GM23338 (cell line): ENCODE measurements at regions not wholly inside any gene's neighbourhood (a gene's known extent, or its start where the extent isn't known, plus 50 kb on each side); places are given as distances from the start of the nearest gene placed in this dataset.

Experiments
- ATAC-seq: fragments of 200-7000 bp; cut with Tn5 transposase; 3 replicates; pipeline ENCODE4 v1.9.1; 2020
- DNase-seq: peaks from one replicate; pipeline ENCODE4 v3.0.0-alpha.2; 2015; ENCODE audit warnings: low spot score
- H2AFZ ChIP-seq: fragments of 200-600 bp; sonication (generic); 2 replicates; pipeline ENCODE4 v1.8.0; 2016; ENCODE audit warnings: antibody characterized with exemption, mild to moderate bottlenecking, moderate library complexity
- H3F3A ChIP-seq: fragments of 200-600 bp; sonication (generic); replicated peaks from 2 replicates; pipeline ENCODE4 v1.8.0; 2017; ENCODE audit warnings: antibody characterized with exemption, mixed run types, low read depth
- H3K27ac ChIP-seq: fragments of 200-600 bp; sonication (generic); 2 replicates; pipeline ENCODE4 v1.6.1; 2016; ENCODE audit warnings: low read depth
- H3K27me3 ChIP-seq: fragments of 200-600 bp; sonication (generic); 2 replicates; pipeline ENCODE4 v1.8.0; 2016; ENCODE audit warnings: mild to moderate bottlenecking, mixed run types, moderate library complexity; ENCODE audit not compliant: insufficient read depth
- H3K36me3 ChIP-seq: fragments of 200-600 bp; sonication (generic); 2 replicates; pipeline ENCODE4 v1.8.0; 2016; ENCODE audit warnings: mild to moderate bottlenecking; ENCODE audit not compliant: insufficient read depth
- H3K4me1 ChIP-seq: fragments of 200-600 bp; sonication (generic); 2 replicates; pipeline ENCODE4 v1.8.0; 2016; ENCODE audit warnings: mild to moderate bottlenecking, moderate library complexity; ENCODE audit not compliant: insufficient read depth
- H3K4me2 ChIP-seq: fragments of 200-600 bp; sonication (generic); 2 replicates; pipeline ENCODE4 v1.7.1; 2017; ENCODE audit warnings: mixed run types
- H3K4me3 ChIP-seq: fragments of 200-600 bp; sonication (generic); 2 replicates; pipeline ENCODE4 v1.6.1; 2016; ENCODE audit warnings: mixed run types
- H3K79me2 ChIP-seq: fragments of 200-600 bp; sonication (generic); replicated peaks from 2 replicates; pipeline ENCODE4 v1.8.0; 2017; ENCODE audit warnings: mild to moderate bottlenecking; ENCODE audit not compliant: insufficient read depth
- H3K9me2 ChIP-seq: fragments of 200-600 bp; sonication (generic); 2 replicates; pipeline ENCODE4 v1.8.0; 2017; ENCODE audit not compliant: insufficient read depth
- H4K20me1 ChIP-seq: fragments of 200-600 bp; sonication (generic); replicated peaks from 2 replicates; pipeline ENCODE4 v1.8.0; 2017; ENCODE audit warnings: mild to moderate bottlenecking; ENCODE audit not compliant: insufficient read depth
- H3K27ac Mint-ChIP-seq: 2 replicates; pipeline ENCODE4 v1.8.0; 2020; ENCODE audit warnings: inconsistent platforms, mild to moderate bottlenecking, moderate library complexity, mixed read lengths
- H3K27me3 Mint-ChIP-seq: 3 replicates; pipeline ENCODE4 v1.8.0; 2022; ENCODE audit warnings: low read depth, mild to moderate bottlenecking, moderate library complexity, mixed read lengths, inconsistent platforms; ENCODE audit not compliant: insufficient read depth, poor library complexity
- H3K36me3 Mint-ChIP-seq: 3 replicates; pipeline ENCODE4 v1.8.0; 2021; ENCODE audit warnings: low read depth, mild to moderate bottlenecking, inconsistent platforms, moderate library complexity, mixed read lengths
- H3K4me1 Mint-ChIP-seq: 3 replicates; pipeline ENCODE4 v1.8.0; 2020; ENCODE audit warnings: mild to moderate bottlenecking, inconsistent platforms, mixed read lengths
- H3K4me3 Mint-ChIP-seq: 3 replicates; pipeline ENCODE4 v1.8.0; 2021; ENCODE audit warnings: moderate library complexity, mild to moderate bottlenecking, inconsistent platforms, mixed read lengths
- H3K9me3 Mint-ChIP-seq: 3 replicates; pipeline ENCODE4 v1.8.0; 2020; ENCODE audit warnings: moderate library complexity, mild to moderate bottlenecking, inconsistent platforms, mixed read lengths
- CREB1 ChIP-seq: fragments of 250-450 bp; sonication (Bioruptor Pico); IDR thresholded peaks from 2 replicates; pipeline ENCODE4 v1.5.0; 2020; ENCODE audit warnings: low read depth, mild to moderate bottlenecking, moderate library complexity
- EZH2 ChIP-seq: fragments of 200-600 bp; sonication (generic); IDR thresholded peaks from one replicate; pipeline ENCODE4 v1.8.0; 2017; ENCODE audit warnings: antibody characterized with exemption, mild to moderate bottlenecking, low read depth; ENCODE audit not compliant: unreplicated experiment
- JUNB ChIP-seq: IDR thresholded peaks from one replicate; pipeline ENCODE4 v1.6.1; 2016; ENCODE audit warnings: antibody characterized with exemption; ENCODE audit not compliant: unreplicated experiment
- POLR2AphosphoS5 ChIP-seq: IDR thresholded peaks from 2 replicates; pipeline ENCODE4 v1.6.1; 2016; ENCODE audit warnings: antibody characterized with exemption, low read depth
- STAT1 ChIP-seq: IDR thresholded peaks from one replicate; pipeline ENCODE4 v1.6.1; 2016; ENCODE audit warnings: antibody characterized with exemption; ENCODE audit not compliant: unreplicated experiment
- ZNF114 ChIP-seq: fragments of 250-450 bp; sonication (Bioruptor Pico); IDR thresholded peaks from 2 replicates; pipeline ENCODE4 v1.5.0; 2020; ENCODE audit warnings: mild to moderate bottlenecking, moderate library complexity
- TF ChIP-seq, protein P1 (sequence below): IDR thresholded peaks from 2 replicates; pipeline ENCODE4 v1.6.1; 2016; ENCODE audit warnings: antibody characterized with exemption
- TF ChIP-seq, protein P2 (sequence below), 2 experiments: fragments of 200-600 bp in 1 of 2; sonication (generic) in 1 of 2; conservative IDR thresholded peaks; 2 replicates each; pipeline versions ENCODE4 v1.5.1 to v1.6.1; 2016 to 2017; ENCODE audit warnings: antibody characterized with exemption in 2 of 2, low read depth in 2 of 2, mild to moderate bottlenecking in 2 of 2, moderate library complexity in 1 of 2
- TF ChIP-seq, protein P3 (sequence below): fragments of 250-450 bp; sonication (Bioruptor Pico); IDR thresholded peaks from 2 replicates; pipeline ENCODE4 v1.5.0; 2020; ENCODE audit warnings: mild to moderate bottlenecking, moderate library complexity

DNA sequence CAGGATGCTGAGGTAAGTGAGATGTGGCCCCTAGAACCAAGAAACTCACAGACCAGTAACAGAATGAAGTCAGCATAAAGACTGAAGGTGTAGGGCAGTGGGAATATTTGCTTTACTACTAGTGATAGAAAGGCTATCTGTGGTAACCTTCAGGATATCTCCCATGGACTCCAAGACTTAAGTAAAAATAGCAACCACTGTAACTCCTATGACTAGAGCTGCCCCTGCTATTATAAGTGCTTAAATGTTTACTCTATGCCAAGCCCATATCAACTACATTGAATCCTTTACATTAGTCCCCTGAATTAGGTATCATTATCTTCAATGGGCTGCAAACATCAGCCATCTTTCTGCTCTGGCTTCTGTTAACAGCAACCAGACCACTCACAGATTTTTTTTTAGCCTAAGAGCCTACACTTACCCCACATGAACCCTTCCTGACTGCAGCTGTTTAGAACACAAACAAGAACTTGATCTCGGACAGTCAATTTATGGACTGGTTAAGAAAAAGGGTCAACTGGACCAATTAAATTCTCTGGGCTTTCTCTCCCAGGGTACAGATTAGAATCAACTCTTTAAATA is 335.1 kb upstream of the API5 start:
- DNase-seq = no peak
- no peak overlapping the region for H3K27ac Mint-ChIP-seq

DNA sequence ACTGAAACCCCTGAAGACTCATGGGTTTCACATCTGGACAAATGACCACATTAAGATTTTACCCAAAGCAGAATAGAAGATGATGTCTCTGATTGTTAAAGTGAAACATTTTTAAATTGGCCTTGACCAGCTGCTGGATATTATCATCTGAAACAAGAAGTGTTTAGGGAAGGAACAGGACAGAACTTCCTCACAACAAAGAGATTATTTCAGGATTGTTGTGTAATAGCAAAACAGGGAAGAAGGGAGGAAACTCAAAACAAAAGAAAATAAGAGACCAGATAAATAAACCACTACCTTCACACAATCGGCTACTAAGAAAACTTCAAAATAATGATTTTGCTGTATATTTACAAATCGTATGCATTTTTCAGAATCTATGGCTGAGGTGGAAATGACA is 319.2 kb upstream of the API5 start:
- ATAC-seq = no peak
- Histone ChIP-seq H2AFZ (no peak overlapping the region), H3K9me2 (no peaks in the 10 kb centered on the region; the same call in 1 of the 2 replicates), H3K27ac (no peak overlapping the region), H3K4me2 (no peak overlapping the region), H3F3A (no peaks in the 10 kb centered on the region), H3K4me3 (no peak overlapping the region), H3K27me3 (no peaks in the 10 kb centered on the region), H4K20me1 (no peaks in the 10 kb centered on the region), H3K4me1 (no peaks in the 10 kb centered on the region), H3K79me2 (no peaks in the 10 kb centered on the region), H3K36me3 (no peaks in the 10 kb centered on the region)
- Mint-ChIP-seq H3K36me3 (peaks cover 12% of the 10 kb centered on the region; the same call in 2 of the 3 replicates), H3K27me3 (peaks cover 2% of the 10 kb centered on the region), H3K27ac (no peak overlapping the region), H3K9me3 (peaks cover 71% of the 10 kb centered on the region), H3K4me3 (no peak overlapping the region), H3K4me1 (no peaks in the 10 kb centered on the region)
- no peak for DNase-seq
- TF ChIP-seq POLR2AphosphoS5 = no peak
- no peak for TF ChIP-seq STAT1
- TF ChIP-seq, protein P1, sequence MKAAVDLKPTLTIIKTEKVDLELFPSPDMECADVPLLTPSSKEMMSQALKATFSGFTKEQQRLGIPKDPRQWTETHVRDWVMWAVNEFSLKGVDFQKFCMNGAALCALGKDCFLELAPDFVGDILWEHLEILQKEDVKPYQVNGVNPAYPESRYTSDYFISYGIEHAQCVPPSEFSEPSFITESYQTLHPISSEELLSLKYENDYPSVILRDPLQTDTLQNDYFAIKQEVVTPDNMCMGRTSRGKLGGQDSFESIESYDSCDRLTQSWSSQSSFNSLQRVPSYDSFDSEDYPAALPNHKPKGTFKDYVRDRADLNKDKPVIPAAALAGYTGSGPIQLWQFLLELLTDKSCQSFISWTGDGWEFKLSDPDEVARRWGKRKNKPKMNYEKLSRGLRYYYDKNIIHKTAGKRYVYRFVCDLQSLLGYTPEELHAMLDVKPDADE = no peak
- TF ChIP-seq, protein P2, sequence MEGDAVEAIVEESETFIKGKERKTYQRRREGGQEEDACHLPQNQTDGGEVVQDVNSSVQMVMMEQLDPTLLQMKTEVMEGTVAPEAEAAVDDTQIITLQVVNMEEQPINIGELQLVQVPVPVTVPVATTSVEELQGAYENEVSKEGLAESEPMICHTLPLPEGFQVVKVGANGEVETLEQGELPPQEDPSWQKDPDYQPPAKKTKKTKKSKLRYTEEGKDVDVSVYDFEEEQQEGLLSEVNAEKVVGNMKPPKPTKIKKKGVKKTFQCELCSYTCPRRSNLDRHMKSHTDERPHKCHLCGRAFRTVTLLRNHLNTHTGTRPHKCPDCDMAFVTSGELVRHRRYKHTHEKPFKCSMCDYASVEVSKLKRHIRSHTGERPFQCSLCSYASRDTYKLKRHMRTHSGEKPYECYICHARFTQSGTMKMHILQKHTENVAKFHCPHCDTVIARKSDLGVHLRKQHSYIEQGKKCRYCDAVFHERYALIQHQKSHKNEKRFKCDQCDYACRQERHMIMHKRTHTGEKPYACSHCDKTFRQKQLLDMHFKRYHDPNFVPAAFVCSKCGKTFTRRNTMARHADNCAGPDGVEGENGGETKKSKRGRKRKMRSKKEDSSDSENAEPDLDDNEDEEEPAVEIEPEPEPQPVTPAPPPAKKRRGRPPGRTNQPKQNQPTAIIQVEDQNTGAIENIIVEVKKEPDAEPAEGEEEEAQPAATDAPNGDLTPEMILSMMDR (conservative IDR thresholded peaks at IDR 0.05; ENCODE audit: low read depth in 2 of 2) = no peak
- TF ChIP-seq, protein P3, sequence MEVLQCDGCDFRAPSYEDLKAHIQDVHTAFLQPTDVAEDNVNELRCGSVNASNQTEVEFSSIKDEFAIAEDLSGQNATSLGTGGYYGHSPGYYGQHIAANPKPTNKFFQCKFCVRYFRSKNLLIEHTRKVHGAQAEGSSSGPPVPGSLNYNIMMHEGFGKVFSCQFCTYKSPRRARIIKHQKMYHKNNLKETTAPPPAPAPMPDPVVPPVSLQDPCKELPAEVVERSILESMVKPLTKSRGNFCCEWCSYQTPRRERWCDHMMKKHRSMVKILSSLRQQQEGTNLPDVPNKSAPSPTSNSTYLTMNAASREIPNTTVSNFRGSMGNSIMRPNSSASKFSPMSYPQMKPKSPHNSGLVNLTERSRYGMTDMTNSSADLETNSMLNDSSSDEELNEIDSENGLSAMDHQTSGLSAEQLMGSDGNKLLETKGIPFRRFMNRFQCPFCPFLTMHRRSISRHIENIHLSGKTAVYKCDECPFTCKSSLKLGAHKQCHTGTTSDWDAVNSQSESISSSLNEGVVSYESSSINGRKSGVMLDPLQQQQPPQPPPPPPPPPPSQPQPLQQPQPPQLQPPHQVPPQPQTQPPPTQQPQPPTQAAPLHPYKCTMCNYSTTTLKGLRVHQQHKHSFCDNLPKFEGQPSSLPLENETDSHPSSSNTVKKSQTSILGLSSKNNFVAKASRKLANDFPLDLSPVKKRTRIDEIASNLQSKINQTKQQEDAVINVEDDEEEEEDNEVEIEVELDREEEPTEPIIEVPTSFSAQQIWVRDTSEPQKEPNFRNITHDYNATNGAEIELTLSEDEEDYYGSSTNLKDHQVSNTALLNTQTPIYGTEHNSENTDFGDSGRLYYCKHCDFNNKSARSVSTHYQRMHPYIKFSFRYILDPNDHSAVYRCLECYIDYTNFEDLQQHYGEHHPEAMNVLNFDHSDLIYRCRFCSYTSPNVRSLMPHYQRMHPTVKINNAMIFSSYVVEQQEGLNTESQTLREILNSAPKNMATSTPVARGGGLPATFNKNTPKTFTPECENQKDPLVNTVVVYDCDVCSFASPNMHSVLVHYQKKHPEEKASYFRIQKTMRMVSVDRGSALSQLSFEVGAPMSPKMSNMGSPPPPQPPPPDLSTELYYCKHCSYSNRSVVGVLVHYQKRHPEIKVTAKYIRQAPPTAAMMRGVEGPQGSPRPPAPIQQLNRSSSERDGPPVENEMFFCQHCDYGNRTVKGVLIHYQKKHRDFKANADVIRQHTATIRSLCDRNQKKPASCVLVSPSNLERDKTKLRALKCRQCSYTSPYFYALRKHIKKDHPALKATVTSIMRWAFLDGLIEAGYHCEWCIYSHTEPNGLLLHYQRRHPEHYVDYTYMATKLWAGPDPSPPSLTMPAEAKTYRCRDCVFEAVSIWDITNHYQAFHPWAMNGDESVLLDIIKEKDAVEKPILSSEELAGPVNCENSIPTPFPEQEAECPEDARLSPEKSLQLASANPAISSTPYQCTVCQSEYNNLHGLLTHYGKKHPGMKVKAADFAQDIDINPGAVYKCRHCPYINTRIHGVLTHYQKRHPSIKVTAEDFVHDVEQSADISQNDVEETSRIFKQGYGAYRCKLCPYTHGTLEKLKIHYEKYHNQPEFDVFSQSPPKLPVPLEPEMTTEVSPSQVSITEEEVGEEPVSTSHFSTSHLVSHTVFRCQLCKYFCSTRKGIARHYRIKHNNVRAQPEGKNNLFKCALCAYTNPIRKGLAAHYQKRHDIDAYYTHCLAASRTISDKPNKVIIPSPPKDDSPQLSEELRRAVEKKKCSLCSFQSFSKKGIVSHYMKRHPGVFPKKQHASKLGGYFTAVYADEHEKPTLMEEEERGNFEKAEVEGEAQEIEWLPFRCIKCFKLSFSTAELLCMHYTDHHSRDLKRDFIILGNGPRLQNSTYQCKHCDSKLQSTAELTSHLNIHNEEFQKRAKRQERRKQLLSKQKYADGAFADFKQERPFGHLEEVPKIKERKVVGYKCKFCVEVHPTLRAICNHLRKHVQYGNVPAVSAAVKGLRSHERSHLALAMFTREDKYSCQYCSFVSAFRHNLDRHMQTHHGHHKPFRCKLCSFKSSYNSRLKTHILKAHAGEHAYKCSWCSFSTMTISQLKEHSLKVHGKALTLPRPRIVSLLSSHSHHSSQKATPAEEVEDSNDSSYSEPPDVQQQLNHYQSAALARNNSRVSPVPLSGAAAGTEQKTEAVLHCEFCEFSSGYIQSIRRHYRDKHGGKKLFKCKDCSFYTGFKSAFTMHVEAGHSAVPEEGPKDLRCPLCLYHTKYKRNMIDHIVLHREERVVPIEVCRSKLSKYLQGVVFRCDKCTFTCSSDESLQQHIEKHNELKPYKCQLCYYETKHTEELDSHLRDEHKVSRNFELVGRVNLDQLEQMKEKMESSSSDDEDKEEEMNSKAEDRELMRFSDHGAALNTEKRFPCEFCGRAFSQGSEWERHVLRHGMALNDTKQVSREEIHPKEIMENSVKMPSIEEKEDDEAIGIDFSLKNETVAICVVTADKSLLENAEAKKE (CRISPR knock-in tag) = no peak
- no peak for TF ChIP-seq CREB1 (CRISPR knock-in tag)
- TF ChIP-seq JUNB = no peak
- no peak for TF ChIP-seq EZH2
- TF ChIP-seq ZNF114 (CRISPR knock-in tag) = no peak

More for the DNA sequence above, 335.1 kb upstream of the API5 start:
- no peak overlapping the region for H3K4me2 ChIP-seq
- H3K36me3 ChIP-seq = no peaks in the 10 kb centered on the region; the same call in 1 of the 2 replicates
- peaks cover 100% of the 10 kb centered on the region for H3K9me3 Mint-ChIP-seq
- H3K79me2 ChIP-seq = no peaks in the 10 kb centered on the region
- ATAC-seq = no peak
- H3K4me1 Mint-ChIP-seq = no peaks in the 10 kb centered on the region
- no peak overlapping the region for H3K4me3 ChIP-seq
- no peak overlapping the region for H3K4me3 Mint-ChIP-seq
- H3K27me3 ChIP-seq = no peaks in the 10 kb centered on the region
- no peaks in the 10 kb centered on the region for H3F3A ChIP-seq
- H3K27ac ChIP-seq = no peak overlapping the region
- H4K20me1 ChIP-seq = no peaks in the 10 kb centered on the region
- no peak for TF ChIP-seq CREB1 (CRISPR knock-in tag)
- H3K9me2 ChIP-seq = no peaks in the 10 kb centered on the region
- H3K27me3 Mint-ChIP-seq = no peaks in the 10 kb centered on the region
- no peak overlapping the region for H2AFZ ChIP-seq
- H3K36me3 Mint-ChIP-seq = peaks cover 21% of the 10 kb centered on the region; the same call in 1 of the 3 replicates
- no peaks in the 10 kb centered on the region for H3K4me1 ChIP-seq
